ENCODE measurements at regions not wholly inside any gene's neighbourhood (a gene's known extent, or its start where the extent isn't known, plus 50 kb on each side); places are given as distances from the start of the nearest gene placed in this dataset.

DNA sequence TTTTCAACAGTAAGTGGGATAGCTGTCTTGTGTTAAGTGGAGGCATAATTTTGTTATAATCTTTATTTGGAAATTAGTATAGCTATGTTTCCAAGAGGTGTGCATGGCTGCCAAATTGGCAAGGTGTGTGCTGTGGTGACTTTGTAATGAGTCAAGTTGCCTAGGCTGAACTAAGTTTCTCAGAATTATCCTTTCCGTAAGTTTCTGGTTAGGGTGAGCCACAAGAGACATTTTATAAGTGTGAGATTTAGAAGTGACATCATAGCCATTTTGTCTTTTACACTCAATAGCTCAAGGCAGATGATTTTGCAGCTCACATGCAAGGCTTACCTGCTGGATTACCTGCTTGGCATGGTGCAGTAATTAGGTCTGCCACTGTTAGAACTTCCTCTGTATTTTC is 90.3 kb downstream of the C11orf87 start:
- TF ChIP-seq, protein P1, sequence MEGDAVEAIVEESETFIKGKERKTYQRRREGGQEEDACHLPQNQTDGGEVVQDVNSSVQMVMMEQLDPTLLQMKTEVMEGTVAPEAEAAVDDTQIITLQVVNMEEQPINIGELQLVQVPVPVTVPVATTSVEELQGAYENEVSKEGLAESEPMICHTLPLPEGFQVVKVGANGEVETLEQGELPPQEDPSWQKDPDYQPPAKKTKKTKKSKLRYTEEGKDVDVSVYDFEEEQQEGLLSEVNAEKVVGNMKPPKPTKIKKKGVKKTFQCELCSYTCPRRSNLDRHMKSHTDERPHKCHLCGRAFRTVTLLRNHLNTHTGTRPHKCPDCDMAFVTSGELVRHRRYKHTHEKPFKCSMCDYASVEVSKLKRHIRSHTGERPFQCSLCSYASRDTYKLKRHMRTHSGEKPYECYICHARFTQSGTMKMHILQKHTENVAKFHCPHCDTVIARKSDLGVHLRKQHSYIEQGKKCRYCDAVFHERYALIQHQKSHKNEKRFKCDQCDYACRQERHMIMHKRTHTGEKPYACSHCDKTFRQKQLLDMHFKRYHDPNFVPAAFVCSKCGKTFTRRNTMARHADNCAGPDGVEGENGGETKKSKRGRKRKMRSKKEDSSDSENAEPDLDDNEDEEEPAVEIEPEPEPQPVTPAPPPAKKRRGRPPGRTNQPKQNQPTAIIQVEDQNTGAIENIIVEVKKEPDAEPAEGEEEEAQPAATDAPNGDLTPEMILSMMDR (IDR thresholded peaks at IDR 0.05), result no peak
- TF ChIP-seq EP300 (IDR thresholded peaks at IDR 0.05), result no peak

Data from ovary (tissue), 3 donors.